T47D (cell line): ENCODE measurements at regions not wholly inside any gene's neighbourhood (a gene's known extent, or its start where the extent isn't known, plus 50 kb on each side); places are given as distances from the start of the nearest gene placed in this dataset.
"Not testable (repeated sequence)": the region's sequence is repeated elsewhere in the genome, so short reads cannot be mapped to it uniquely, and the experiment has no call there.

Source experiments
- DNase-seq, 2 experiments: peaks; one replicate each; pipeline versions ENCODE4 v3.0.0 to v3.0.0-alpha.2; 2011 to 2012; ENCODE audit warnings: low read depth in 1 of 2, low spot score in 1 of 2
- JUND ChIP-seq: IDR thresholded peaks from 2 replicates; pipeline ENCODE4 v1.6.1; 2012; ENCODE audit warnings: low read depth
- in situ Hi-C: cut with HindIII; loops from 2 replicates; pipeline ENCODE4 v1.10.0; 2016; ENCODE audit warnings: low sequenced_read_pairs, low pct_unique_long_range_greater_than_20kb

GRCh38 chr6:169406804-169407203 lies 153.2 kb upstream of the THBS2 start:
- no peak for DNase-seq
- in situ Hi-C loops, result no loop called here
- TF ChIP-seq JUND, result no peak

- TF ChIP-seq JUND, result no peak
- in situ Hi-C loops, result no loop called here
- DNase-seq, result no peak
Observed at GRCh38 chr6:169406034-169406433, 152.4 kb upstream of the THBS2 start.

- DNase-seq, result no peak
- in situ Hi-C loops, result no loop called here
- no peak for TF ChIP-seq JUND
Observed at GRCh38 chr6:169404828-169405227, 151.2 kb upstream of the THBS2 start.

GRCh38 chr6:169398342-169399105 lies 144.9 kb upstream of the THBS2 start:
- no peak for DNase-seq
- in situ Hi-C loops, result no loop called here
- no peak for TF ChIP-seq JUND

GRCh38 chr6:169397684-169398083 lies 144.0 kb upstream of the THBS2 start:
- DNase-seq, result no peak
- in situ Hi-C loops, result no loop called here
- no peak for TF ChIP-seq JUND

GRCh38 chr6:169396554-169397163 lies 143.0 kb upstream of the THBS2 start:
- in situ Hi-C loops, result no loop called here
- no peak for TF ChIP-seq JUND
- no peak for DNase-seq

- in situ Hi-C loops, DNase-seq: not testable (repeated sequence)
Observed at GRCh38 chr6:169396009-169396539, 142.4 kb upstream of the THBS2 start.

GRCh38 chr6:169395080-169395805 lies 141.6 kb upstream of the THBS2 start:
- no peak for DNase-seq
- in situ Hi-C loops, result no loop called here
- no peak for TF ChIP-seq JUND

GRCh38 chr6:169393753-169394152 lies 140.1 kb upstream of the THBS2 start:
- in situ Hi-C loops, result no loop called here
- DNase-seq, result no peak

GRCh38 chr6:169391473-169392071 lies 137.9 kb upstream of the THBS2 start:
- no peak for DNase-seq
- TF ChIP-seq JUND, result no peak
- in situ Hi-C loops, result no loop called here

More at GRCh38 chr6:169393753-169394152, 140.1 kb upstream of the THBS2 start:
- TF ChIP-seq JUND, result no peak

GRCh38 chr6:169388395-169389166 lies 134.9 kb upstream of the THBS2 start:
- in situ Hi-C loops, result no loop called here
- no peak for TF ChIP-seq JUND
- no peak for DNase-seq
